H1 (cell line): ENCODE measurements at regions not wholly inside any gene's neighbourhood (a gene's known extent, or its start where the extent isn't known, plus 50 kb on each side); places are given as distances from the start of the nearest gene placed in this dataset.

Source experiments
- BCL11A ChIP-seq, 2 experiments: IDR thresholded peaks; one replicate each; pipeline ENCODE4 v1.6.1; 2011; ENCODE audit warnings: low read depth in 2 of 2, low read length in 2 of 2, mild to moderate bottlenecking in 2 of 2
- BRCA1 ChIP-seq: IDR thresholded peaks from 2 replicates; pipeline ENCODE4 v1.6.1; 2012; ENCODE audit warnings: low read depth, low read length, improper control_type of control experiment
- CEBPB ChIP-seq: IDR thresholded peaks from 2 replicates; pipeline ENCODE4 v1.6.1; 2012; ENCODE audit warnings: low read depth, low read length
- E2F6 ChIP-seq: IDR thresholded peaks from 2 replicates; pipeline ENCODE4 v1.6.1; 2012; ENCODE audit warnings: inconsistent platforms
- EGR1 ChIP-seq: IDR thresholded peaks from 2 replicates; pipeline ENCODE4 v1.6.1; 2011; ENCODE audit warnings: low read depth, low read length, borderline replicate concordance
- HDAC2 ChIP-seq, 2 experiments: fragments of 300-600 bp in 1 of 2; sonication (generic) in 1 of 2; IDR thresholded peaks; 2 replicates each; pipeline ENCODE4 v1.6.1; 2011 to 2012; ENCODE audit warnings: low read depth in 2 of 2, low read length in 2 of 2, mild to moderate bottlenecking in 2 of 2, moderate library complexity in 2 of 2, borderline replicate concordance in 1 of 2, inconsistent platforms in 1 of 2
- JUND ChIP-seq: IDR thresholded peaks from 2 replicates; pipeline ENCODE4 v1.6.1; 2011; ENCODE audit warnings: mild to moderate bottlenecking, improper control_type of control experiment, low read length
- POLR2A ChIP-seq, 2 experiments: IDR thresholded peaks; 1 replicate in 1 of 2; 2 replicates in 1 of 2; pipeline ENCODE4 v1.6.1; 2011; ENCODE audit warnings: low read depth in 2 of 2, low read length in 2 of 2, mild to moderate bottlenecking in 2 of 2; ENCODE audit errors: control extremely low read depth in 1 of 2
- POLR2AphosphoS5 ChIP-seq: IDR thresholded peaks from 2 replicates; pipeline ENCODE4 v1.6.1; 2011; ENCODE audit warnings: low read depth, low read length
- RAD21 ChIP-seq, 2 experiments: IDR thresholded peaks in 1 of 2; conservative IDR thresholded peaks in 1 of 2; 2 replicates each; pipeline ENCODE4 v1.6.1; 2011; ENCODE audit warnings: low read depth in 2 of 2, low read length in 2 of 2, improper control_type of control experiment in 1 of 2, inconsistent platforms in 1 of 2, mild to moderate bottlenecking in 1 of 2, moderate library complexity in 1 of 2
- TCF12 ChIP-seq: IDR thresholded peaks from 2 replicates; pipeline ENCODE4 v1.6.1; 2011; ENCODE audit warnings: low read depth, mild to moderate bottlenecking, low read length
- TF ChIP-seq, protein P1 (sequence below), 3 experiments: IDR thresholded peaks; 1 replicate in 2 of 3; 2 replicates in 1 of 3; pipeline versions ENCODE4 v1.5.1 to v1.6.1; 2011; ENCODE audit warnings: low read length in 3 of 3, mild to moderate bottlenecking in 3 of 3, inconsistent platforms in 2 of 3, low read depth in 1 of 3, moderate library complexity in 1 of 3; ENCODE audit not compliant: insufficient read depth in 1 of 3; ENCODE audit errors: control extremely low read depth in 1 of 3
- TF ChIP-seq, protein P2 (sequence below): IDR thresholded peaks from 2 replicates; pipeline ENCODE4 v1.6.1; 2011; ENCODE audit warnings: low read length, improper control_type of control experiment

DNA sequence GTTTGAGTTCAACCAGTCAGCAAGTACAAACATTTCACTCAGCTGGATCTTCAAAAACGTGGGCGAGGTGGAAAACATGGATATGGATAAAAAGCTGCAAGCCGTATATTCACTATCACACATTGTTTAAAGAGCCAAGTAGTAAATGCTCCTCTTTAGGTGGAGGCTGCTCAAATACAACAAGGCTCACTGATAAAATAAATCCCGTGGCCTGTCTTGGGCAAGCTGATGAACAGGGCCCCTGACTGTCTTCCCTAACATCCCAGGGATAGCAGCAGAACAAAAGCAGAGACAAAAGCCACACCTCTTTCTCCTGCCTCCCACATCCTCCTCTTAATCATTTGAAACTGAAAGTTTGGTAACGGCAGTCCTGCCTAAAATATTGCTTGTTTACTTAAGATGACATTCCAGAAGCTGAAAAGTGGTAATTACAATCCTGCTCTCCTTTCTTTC is 357.7 kb downstream of the TTLL7 start:
- TF ChIP-seq BRCA1 (no peak), BCL11A (IDR thresholded peaks at IDR 0.05; ENCODE audit: low read depth in 2 of 2, low read length in 2 of 2) (no peak), E2F6 (no peak), JUND (no peak), CEBPB (no peak), POLR2A (IDR thresholded peaks at IDR 0.05; ENCODE audit: control extremely low read depth in 1 of 2, low read depth in 2 of 2, low read length in 2 of 2) (no peak), HDAC2 (IDR thresholded peaks at IDR 0.05; ENCODE audit: borderline replicate concordance in 1 of 2, low read depth in 2 of 2, low read length in 2 of 2) (no peak), POLR2AphosphoS5 (no peak), TCF12 (no peak), EGR1 (no peak), RAD21 (IDR thresholded peaks at IDR 0.05 in 1 of 2, conservative IDR thresholded peaks at IDR 0.05 in 1 of 2; ENCODE audit: low read depth in 2 of 2, low read length in 2 of 2) (no peak)
- TF ChIP-seq, protein P1, sequence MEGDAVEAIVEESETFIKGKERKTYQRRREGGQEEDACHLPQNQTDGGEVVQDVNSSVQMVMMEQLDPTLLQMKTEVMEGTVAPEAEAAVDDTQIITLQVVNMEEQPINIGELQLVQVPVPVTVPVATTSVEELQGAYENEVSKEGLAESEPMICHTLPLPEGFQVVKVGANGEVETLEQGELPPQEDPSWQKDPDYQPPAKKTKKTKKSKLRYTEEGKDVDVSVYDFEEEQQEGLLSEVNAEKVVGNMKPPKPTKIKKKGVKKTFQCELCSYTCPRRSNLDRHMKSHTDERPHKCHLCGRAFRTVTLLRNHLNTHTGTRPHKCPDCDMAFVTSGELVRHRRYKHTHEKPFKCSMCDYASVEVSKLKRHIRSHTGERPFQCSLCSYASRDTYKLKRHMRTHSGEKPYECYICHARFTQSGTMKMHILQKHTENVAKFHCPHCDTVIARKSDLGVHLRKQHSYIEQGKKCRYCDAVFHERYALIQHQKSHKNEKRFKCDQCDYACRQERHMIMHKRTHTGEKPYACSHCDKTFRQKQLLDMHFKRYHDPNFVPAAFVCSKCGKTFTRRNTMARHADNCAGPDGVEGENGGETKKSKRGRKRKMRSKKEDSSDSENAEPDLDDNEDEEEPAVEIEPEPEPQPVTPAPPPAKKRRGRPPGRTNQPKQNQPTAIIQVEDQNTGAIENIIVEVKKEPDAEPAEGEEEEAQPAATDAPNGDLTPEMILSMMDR (IDR thresholded peaks at IDR 0.05; ENCODE audit: control extremely low read depth in 1 of 3, insufficient read depth in 1 of 3, low read depth in 1 of 3, low read length in 3 of 3) = no peak
- TF ChIP-seq, protein P2, sequence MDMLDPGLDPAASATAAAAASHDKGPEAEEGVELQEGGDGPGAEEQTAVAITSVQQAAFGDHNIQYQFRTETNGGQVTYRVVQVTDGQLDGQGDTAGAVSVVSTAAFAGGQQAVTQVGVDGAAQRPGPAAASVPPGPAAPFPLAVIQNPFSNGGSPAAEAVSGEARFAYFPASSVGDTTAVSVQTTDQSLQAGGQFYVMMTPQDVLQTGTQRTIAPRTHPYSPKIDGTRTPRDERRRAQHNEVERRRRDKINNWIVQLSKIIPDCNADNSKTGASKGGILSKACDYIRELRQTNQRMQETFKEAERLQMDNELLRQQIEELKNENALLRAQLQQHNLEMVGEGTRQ = no peak
